Mesothelial cell of epicardium (in vitro differentiated cells): ENCODE measurements at regions not wholly inside any gene's neighbourhood (a gene's known extent, or its start where the extent isn't known, plus 50 kb on each side); places are given as distances from the start of the nearest gene placed in this dataset.

Source experiments
- DNase-seq, 2 experiments: peaks; one replicate each; pipeline ENCODE4 v3.0.0; 2021; ENCODE audit warnings: low spot score in 2 of 2; ENCODE audit not compliant: unreplicated experiment in 2 of 2
- H3K27ac Mint-ChIP-seq: 2 replicates; pipeline ENCODE4 v1.8.0; 2021; ENCODE audit warnings: mixed read lengths
- H3K27me3 Mint-ChIP-seq: 2 replicates; pipeline ENCODE4 v1.8.0; 2021; ENCODE audit warnings: low read depth, mixed read lengths
- H3K36me3 Mint-ChIP-seq: 2 replicates; pipeline ENCODE4 v1.8.0; 2021; ENCODE audit warnings: mixed read lengths
- H3K4me1 Mint-ChIP-seq: 2 replicates; pipeline ENCODE4 v1.8.0; 2021; ENCODE audit warnings: mixed read lengths
- H3K4me3 Mint-ChIP-seq: 2 replicates; pipeline ENCODE4 v1.8.0; 2021; ENCODE audit warnings: mild to moderate bottlenecking, moderate library complexity, mixed read lengths
- H3K9me3 Mint-ChIP-seq: 2 replicates; pipeline ENCODE4 v1.8.0; 2021; ENCODE audit warnings: mixed read lengths
- CTCF ChIP-seq: fragments of 200-600 bp; sonication (generic); IDR thresholded peaks from one replicate; pipeline ENCODE4 v1.5.0; 2021; ENCODE audit warnings: antibody characterized with exemption; ENCODE audit not compliant: unreplicated experiment

GRCh38 chr12:93252221-93252620, 125.5 kb upstream of the NUDT4 start:
- no peak for DNase-seq

GRCh38 chr12:93254911-93255310, 122.8 kb upstream of the NUDT4 start:
- Mint-ChIP-seq H3K27me3 (no peaks in the 10 kb centered on the region), H3K4me3 (no peak overlapping the region), H3K9me3 (peaks cover 25% of the 10 kb centered on the region), H3K4me1 (no peaks in the 10 kb centered on the region), H3K27ac (no peak overlapping the region), H3K36me3 (peaks cover 2% of the 10 kb centered on the region)
- no peak for DNase-seq
- TF ChIP-seq CTCF: no peak

More at GRCh38 chr12:93252221-93252620, 125.5 kb upstream of the NUDT4 start:
- Mint-ChIP-seq H3K27me3 (no peaks in the 10 kb centered on the region), H3K36me3 (peaks cover 2% of the 10 kb centered on the region), H3K9me3 (peaks cover 25% of the 10 kb centered on the region), H3K4me3 (no peak overlapping the region), H3K27ac (no peak overlapping the region), H3K4me1 (peaks cover 3% of the 10 kb centered on the region)
- no peak for TF ChIP-seq CTCF

GRCh38 chr12:93256256-93256969, 121.3 kb upstream of the NUDT4 start:
- Mint-ChIP-seq H3K4me1 (no peaks in the 10 kb centered on the region), H3K36me3 (peaks cover 2% of the 10 kb centered on the region), H3K9me3 (peaks cover 25% of the 10 kb centered on the region), H3K27me3 (no peaks in the 10 kb centered on the region), H3K27ac (peak overlapping the region; percentile 69), H3K4me3 (no peak overlapping the region)
- no peak for TF ChIP-seq CTCF
- DNase-seq: no peak

- H3K9me3 Mint-ChIP-seq: peaks cover 3% of the 10 kb centered on the region
- TF ChIP-seq CTCF: no peak
- no peak for DNase-seq
- no peak overlapping the region for H3K4me3 Mint-ChIP-seq
- H3K27ac Mint-ChIP-seq: no peak overlapping the region
- H3K4me1 Mint-ChIP-seq: no peaks in the 10 kb centered on the region
- H3K27me3 Mint-ChIP-seq: no peaks in the 10 kb centered on the region
- H3K36me3 Mint-ChIP-seq: no peaks in the 10 kb centered on the region
Observed at GRCh38 chr12:93261505-93262094, 116.1 kb upstream of the NUDT4 start.

- Mint-ChIP-seq H3K9me3 (peaks cover 17% of the 10 kb centered on the region), H3K36me3 (peaks cover 10% of the 10 kb centered on the region), H3K4me3 (no peak overlapping the region), H3K27ac (no peak overlapping the region), H3K4me1 (peaks cover 7% of the 10 kb centered on the region), H3K27me3 (no peaks in the 10 kb centered on the region)
- DNase-seq: no peak
- TF ChIP-seq CTCF: no peak
Observed at GRCh38 chr12:93272997-93273396, 104.7 kb upstream of the NUDT4 start.
